ENCODE measurements at regions not wholly inside any gene's neighbourhood (a gene's known extent, or its start where the extent isn't known, plus 50 kb on each side); places are given as distances from the start of the nearest gene placed in this dataset.

DNA sequence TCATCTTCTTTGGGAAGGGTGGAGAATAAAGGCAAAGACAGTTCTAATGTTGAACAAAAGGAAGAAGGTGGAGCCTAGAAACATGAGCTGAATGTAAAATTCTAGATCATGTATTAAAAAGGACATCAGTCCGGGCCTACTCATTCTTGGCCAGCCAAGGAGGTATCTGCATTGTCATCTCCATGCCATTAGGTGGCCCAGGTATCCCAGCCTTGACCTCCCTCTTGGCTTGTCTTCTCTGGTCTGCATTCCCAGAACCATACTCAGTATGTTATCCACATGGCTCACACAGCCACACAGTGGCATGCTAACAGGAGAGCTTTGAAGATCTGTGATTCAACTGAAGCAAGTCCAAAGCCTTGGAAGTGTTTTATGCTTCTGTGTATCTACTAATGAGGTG is 369.8 kb upstream of the KAZN start:
- DNase-seq = no peak

DNA sequence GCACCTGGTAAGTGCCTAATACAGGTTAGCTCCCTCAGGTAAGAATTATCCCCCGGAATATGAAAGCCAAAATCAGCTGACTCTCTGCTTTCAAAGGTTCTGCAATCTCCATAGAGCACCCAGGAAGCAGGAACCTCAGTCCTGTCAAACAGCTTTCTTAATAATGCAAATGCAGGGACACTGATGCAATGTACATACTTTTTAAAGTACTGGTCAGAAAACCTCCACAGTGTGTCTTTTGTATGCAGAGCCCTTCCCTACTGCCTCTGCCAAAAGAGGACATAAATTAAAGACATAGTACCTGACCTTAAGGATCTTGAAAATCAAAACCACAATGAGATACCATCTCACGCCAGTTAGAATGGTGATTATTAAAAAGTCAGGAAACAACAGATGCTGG is 365.0 kb upstream of the KAZN start:
- no peak for DNase-seq

DNA sequence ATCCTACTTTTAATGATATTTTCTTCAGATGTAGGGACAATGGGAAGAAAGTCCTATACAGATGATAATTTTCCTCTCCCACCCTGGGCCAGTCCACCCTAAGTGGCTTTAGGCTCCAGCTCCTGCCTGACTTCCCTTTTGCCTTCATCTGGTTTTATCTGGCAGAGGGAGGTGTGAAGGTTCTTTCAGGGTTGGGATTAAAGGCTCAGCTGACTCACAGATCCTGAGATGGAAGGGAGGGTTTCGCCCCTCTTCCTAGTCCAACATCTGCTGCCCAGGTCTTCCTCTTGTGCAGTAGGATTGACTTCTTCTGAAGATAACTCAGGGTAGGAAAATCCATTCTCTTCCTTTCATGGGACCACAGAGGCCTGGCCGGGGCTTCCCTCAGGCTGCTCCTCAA is 362.4 kb upstream of the KAZN start:
- no peak for DNase-seq

DNA sequence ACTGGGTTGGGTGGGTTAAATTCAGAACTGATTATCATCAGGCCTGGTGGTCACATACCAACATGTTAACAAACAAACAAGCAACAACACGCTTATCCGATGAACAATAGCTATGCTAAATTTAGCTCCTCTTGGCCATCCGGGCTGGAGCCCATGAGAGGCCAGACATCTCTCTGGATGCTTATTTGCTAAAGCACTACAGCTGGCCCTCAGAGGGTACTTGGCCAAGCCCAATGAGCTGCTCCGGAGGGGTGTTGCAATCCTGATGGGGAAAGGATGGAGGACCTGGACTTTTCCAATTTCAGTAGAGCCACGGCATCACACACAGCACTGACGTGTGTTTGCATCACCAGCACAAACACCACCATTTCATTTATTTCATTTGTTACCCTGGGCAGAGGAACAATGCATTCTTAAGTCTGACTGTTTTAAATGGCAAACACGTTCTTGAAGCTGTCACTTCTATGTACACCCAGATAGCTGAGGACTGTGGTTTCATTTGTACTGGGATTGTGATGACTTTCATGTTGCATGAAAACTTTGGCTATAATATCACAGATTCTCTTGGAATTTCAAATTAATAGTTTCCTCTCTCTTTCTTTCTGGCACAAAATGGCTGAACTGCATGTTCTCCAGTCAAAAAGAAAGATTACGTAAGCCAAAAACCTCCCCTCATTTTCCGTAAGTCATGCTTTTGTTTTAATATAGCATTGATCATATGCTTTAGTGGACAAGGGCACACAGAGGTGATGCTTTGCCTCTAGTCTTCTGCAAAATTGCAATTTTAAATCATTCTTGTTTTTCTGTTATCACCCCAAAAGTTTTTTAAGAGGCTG is 359.8 kb upstream of the KAZN start:
- DNase-seq = no peak

DNA sequence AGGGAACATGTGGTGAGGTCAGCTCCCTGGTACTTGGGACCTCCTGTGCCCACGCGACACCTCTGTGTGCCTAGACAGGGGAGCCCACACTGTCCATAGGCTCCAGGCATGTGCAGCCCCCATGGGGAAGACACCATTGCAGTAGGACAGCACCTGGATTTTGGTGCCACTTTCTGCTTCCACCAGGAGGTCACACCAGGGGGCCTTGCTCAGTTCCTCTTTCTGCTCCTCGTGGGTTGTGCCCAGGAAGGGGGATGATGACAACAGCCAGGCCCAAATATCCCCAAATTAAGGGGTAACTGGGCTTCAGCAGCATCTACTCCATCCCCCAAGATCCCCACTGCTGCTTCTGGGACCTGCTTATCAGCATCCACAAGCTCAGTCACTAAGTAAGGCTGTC is 358.2 kb upstream of the KAZN start:
- DNase-seq = no peak

DNA sequence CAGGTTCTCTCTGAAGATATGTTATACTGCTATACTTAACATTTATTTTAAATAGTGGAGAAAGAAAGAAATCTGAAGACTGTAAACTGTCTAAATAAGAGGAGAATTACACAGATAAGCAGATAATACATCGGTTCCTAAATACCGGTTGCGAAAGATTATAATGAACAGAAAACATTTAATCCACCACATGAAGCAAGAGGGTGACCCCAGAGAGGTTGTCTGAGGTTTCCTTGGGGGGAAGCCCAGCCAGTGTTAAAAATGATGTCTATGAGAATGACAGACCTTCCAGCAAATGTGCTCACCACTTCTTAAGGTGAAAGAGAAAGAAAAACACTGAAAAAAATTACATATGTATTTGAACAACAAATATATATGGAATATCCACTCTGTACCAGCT is 356.4 kb upstream of the KAZN start:
- no peak for DNase-seq

DNA sequence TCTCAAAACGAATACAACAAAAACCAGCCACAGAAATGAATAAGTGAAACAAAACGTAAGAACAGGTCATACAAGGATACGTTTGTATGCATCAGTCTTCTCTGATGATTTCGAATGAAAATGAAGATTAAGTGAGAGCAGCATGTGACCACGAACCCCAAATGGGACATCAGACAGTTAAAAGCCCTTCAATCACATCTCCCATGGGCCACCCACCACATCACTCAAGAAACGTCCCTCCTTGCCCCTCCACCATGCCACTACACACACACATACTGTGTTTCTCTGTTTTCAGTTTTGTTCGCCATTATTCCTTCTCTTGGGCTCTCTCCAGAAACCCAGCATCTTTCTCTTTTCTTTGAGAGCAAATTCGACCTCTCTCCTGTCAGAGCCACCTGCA is 355.6 kb upstream of the KAZN start:
- DNase-seq = no peak

DNA sequence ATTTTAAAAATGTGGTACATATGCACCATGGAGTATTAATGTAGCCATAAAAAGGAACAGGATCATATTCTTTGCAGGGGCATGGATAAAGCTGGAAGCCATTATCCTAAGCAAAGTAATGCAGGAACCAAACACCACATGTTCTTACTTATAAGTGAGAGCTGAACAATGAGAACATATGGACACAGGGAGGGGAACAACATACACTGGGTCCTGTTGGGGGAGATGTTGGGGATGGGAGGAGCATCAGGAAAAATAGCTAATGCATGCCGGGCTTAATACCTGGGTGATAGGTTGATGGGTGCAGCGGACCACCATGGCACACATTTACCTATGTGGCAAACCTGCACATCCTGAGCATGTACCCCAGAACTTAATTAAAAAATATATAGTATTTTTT is 352.5 kb upstream of the KAZN start:
- DNase-seq = no peak

DNA sequence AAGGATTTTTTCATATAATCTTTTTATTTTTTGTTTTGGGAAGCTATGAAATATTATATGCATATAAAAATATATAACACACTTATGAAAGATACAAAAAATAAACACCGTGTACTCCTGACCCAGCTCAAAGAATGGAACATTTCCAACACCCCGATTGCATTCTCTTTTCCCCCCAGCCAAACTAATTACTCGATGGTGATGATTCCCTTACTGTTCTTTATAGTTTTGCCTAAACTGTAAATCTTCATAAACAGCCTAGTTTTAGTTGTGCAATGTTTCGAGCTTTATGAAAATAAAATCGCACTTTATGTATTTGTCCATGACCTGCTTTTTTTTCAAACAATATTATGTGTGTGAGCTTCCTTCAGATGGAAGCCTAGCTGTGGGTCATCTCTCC is 352.0 kb upstream of the KAZN start:
- no peak for DNase-seq

DNA sequence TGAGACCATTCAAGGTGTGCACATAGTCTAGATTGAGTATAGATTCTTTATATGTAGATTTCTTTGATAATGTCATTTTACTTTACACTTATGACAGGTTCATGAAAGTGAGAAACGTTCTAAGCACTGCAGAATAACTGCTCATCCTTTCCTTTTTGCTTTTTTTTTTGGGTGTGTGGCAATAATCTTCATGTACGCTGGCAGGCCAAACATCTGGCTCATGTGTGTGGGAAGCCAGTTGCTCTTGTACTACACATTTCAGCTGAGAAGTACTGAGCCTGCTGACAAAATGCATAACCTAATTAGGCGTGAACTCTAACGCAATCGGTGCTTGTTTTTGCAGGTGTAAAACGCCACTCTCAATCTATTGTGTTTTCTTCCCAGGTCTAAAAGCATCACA is 350.8 kb upstream of the KAZN start:
- no peak for DNase-seq

DNA sequence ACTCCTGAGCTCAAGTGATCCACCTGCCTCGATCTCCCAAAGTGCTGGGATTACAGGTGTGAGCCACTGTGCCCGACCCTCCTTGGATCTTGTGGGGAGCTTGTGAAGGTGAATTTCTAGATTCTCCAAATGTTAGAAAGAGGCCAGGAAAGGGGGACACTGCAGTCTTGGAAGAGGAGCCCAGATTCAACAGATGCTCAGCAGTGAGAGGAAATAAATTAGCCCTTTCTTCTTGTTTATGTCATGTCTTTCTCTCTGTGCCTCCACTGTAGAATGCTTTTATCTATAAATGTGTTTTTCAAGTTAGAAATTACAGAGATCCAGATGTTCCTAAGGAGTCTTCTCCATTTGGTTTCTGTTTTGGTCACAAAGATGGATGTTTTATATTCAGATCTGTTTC is 346.6 kb upstream of the KAZN start:
- DNase-seq = no peak

DNA sequence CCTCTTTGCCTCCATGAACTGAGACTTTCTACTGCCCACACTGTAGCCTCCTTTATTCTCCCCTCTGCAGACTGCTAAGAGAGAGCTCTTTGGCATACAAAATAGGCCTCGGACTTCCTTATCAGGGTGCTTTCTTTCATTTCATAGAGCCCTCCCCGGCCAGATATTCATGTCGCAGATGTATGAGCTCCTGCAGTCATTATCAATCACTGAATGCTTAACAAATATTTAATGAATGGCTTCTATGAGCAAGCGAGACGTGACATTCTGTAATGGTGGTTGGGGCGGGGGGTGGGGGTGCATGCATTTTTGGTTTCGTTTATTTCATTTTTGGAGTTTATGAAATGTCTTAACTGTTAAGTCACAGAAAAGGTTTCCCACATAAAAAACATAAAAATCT is 344.8 kb upstream of the KAZN start:
- DNase-seq = no peak

DNA sequence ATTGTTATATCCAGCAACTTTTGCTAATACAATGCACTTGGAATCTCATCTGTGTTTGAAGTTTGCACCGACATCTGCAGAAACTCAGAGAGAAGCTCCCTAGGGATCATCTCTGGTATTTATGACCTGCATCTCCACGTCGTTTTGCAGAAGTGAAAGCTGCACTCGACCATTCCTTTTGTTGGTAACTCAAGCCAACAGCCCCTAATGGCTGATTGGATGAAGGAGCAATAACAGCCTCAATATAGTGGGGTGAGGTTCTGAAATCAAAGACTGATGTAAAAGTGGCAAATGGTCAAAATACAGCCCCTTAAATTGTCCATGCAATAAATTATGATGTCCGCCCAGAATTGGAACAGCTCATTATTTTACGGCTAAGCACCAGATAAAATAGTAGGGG is 344.2 kb upstream of the KAZN start:
- DNase-seq = no peak

DNA sequence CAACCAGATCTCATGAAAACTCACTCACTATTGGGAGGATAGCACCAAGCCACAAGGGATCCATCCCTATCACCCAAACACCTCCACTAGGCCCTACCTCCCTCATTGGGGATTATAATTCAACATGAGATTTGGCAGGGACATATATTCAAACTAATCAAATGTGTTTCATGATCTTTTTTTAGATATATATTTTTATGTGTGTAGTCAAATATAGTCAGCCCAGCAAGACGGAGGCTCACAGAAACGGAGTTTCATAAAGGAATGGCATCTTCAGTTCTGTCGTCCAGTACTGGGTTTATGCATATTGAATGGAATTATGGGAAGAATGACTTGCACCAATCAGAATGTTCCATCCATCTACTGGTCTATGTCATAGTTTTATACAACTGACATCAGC is 343.3 kb upstream of the KAZN start:
- DNase-seq = no peak

DNA sequence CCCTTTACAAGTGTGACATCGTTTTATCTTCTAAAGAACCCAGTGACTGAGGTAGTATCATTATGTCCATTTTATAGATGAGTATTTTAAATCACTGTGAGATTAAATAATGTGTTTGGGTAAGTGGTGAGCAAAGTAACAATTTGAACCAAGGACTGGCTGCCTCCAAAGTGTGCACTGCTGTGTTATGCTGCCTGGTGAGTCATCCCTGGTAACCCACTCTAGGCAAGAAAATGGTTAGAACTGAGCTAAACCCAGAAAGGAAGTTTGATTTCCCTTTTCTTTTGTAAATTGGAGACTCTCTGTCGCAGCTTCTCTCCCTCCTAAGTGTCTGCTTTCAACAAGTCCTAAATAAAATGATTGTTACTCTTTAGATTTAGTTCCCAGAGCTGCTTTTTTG is 342.8 kb upstream of the KAZN start:
- no peak for DNase-seq

DNA sequence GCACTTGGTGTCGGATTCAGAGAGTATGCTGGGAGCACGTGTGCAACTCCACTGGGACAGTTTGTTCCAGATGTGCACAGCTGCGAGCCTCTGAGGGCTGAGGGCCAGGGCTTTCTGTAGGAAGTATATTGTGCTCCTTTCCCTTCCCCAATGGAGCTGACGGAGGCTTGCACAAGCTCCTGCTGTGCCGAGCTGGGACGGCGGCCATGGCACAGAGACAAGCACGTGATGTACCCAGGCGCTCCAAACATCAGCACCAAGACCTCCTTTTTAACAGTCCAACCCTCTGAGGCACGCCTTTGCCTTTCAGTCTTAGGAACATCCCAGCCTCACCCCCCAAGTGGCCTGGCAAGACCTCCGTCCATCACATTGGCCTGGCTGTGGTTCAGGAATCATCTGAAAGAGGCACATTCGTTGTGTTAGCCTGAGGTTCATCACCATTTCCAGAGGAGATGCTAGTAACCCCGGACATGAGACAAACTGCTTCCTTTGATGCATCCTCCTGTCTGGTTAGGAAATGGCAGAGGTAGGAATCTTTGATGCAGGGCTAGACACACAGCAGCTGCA is 339.2 kb upstream of the KAZN start:
- DNase-seq = no peak

DNA sequence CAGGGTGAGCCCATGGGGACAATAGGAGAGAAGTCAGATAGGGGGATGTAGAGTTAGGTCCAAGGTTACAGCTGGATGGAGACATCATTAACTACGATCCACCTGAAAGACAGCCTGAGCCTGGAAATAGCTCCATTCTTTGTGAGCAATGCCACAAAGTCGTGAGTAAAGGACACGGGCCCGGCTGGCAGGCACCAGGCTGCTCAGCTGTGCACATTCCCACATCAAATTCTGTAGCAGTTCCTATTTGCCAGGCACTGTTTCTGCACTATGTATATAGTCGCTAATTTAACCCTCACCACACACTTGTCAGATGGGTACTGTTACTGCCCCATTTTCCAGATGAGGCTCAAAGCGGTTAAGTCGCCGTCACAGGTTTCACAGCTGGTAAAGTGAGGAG is 338.0 kb upstream of the KAZN start:
- no peak for DNase-seq

DNA sequence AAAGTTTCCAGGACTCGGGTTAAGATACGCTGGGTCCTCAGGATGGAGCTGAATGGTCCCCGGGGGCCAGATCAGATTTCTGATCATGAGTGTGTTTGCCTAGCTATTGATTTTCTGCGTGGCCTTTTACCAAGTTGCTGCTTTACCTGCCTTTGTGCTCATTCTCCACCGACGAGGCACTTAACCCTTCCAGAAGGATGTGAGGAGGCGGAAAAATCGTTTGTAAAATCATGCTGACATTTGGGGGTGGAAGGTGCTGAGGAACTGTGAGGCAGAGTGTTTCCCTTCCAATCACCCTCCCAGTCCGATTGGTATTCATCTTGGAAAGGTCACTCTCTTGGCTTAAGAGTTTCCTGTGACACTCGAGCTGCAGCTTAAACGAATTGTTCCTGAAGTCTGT is 337.1 kb upstream of the KAZN start:
- no peak for DNase-seq

DNA sequence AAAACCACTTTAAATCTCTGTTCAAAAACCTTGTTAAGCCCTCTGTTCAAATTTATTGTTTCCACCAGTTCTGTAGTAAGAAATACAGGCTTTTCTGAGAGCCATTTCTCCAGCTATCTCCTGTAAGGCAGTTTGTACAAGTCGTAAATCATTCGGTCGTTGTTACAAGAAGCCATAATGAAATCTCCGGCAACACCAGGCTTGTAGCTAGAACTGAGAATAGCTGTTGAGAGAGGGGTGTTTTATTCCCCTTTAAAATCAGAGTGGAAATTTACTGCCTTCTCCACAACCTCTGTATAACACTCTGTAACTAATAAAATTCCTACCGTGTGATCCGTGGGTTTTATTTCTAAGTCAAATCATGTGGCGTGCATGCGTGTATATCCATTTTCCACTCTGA is 335.8 kb upstream of the KAZN start:
- no peak for DNase-seq

DNA sequence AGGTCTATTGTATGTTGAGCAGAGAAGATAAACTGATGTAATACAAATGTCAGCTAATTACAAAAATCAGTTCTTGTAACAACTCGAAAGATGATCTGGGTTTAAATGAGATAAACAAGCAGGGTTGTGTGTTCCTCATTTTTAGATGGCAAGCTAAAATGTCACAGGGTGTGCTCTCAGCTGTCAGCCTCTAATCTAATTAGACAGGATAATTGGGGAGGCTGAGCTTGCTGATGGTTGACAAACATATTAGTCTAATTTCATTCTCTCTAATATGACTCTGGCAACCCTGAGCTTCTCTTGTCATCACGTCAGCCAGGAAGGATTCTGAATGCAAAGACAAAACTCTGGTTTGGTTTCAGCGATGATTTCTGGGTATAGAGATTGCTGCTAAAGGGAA is 335.3 kb upstream of the KAZN start:
- DNase-seq = no peak

DNA sequence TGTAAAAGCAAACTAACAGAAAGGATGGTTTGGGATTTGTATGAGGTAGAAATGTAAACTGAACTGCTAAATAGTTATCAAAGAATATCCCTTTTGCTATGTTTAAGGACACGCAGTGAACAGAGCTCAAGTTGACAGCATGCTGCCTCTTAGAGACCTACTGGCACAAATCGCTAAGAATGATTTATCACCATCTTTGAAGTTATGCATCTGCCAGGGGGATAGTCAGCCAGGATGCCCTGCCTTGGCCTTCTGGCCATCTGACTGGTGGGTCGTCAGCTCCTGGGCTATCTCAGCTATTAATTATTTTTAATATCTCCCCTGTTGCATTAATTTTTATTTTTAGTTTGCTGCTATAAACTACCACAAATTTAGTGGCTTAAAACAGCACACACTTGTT is 334.8 kb upstream of the KAZN start:
- no peak for DNase-seq

DNA sequence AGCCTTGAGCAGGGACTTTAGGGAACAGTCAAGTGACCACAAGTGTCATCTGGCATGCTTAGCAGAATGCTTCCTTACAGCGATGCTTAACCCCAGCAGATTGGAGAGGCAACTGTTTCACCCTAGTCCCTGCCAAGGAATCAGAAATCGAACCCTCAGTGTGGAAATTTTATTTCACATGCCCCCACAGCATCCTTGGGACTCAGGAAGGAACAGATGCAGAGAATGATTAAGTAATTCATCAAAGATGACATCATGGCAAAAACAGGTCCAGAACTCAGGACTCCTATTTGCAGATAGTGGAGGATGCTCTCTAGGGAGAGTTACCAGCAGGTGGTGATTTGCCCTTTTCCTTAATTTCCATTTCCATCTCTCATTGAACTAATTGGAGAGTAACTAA is 333.0 kb upstream of the KAZN start:
- no peak for DNase-seq

DNA sequence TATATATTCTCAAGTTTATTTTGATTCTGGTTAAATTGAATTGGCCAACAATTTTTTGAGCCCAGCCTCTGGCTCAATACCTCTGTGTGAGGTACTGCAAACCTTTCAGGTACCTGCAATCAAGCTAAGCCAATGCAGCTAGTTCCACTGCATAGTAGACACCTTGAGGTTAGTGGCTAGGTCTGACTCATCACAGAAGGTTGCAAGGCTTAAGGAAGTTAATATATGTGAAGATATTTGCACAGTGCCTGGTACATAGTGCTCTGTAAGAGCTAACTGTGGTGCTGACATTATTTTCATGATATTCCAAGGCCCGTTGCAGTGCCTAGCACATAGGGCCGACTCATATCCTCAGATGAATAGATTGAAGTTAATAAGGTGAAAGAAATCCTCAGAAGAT is 330.5 kb upstream of the KAZN start:
- no peak for DNase-seq

DNA sequence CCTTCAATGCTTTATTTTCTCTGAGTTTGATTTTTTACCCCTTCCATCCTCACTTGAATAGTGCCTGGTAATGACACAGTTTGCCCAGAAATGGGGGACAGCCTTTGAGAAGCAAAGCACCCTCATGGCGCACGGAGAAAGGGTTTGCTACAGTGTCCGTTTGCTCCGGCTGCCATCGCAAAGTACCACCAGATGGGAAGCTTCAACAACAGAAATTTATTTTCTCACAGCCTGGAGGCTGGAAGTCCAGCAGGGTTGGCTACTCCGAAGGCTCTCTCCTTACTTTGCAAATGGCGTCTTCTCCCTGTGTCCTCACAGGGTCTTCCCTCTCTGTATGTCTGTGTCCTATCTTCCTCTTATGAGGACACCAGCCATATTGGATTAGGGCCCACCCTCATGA is 327.7 kb upstream of the KAZN start:
- no peak for DNase-seq

DNA sequence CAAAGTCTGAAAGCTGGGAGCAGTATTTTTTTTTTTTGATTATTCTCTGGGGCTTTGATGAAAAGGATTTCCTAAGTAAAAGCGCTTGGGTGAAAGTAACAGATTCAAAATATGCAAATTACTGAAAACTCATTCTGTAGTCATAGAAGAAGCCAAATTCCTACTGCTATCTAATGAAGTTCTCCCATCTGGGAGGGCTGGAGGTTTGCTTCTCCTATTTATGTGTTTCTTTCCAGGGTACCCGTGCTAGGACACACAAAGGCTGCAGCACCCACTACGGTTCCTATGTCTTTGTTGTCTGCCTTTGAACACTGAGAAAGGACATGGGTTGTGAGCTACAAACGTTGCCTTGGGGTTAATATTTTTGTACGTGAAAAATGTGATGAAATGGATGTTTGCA is 324.7 kb upstream of the KAZN start:
- no peak for DNase-seq
